Body of pancreas (tissue), 4 donors: ENCODE measurements at regions not wholly inside any gene's neighbourhood (a gene's known extent, or its start where the extent isn't known, plus 50 kb on each side); places are given as distances from the start of the nearest gene placed in this dataset.

Experiments used
- ATAC-seq: fragments of 150-250 bp; one replicate; pipeline ENCODE4 v1.9.1; 2016
- DNase-seq, 4 donors: peaks; one replicate each; pipeline ENCODE4 v3.0.0-alpha.2; 2019
- H3K27ac ChIP-seq, 4 donors: fragments of 200-600 bp; sonication (generic); 1 replicate in 3 of 4; 2 replicates in 1 of 4; pipeline versions ENCODE4 v1.5.1 to v1.6.1; 2016 to 2019; ENCODE audit warnings: mild to moderate bottlenecking in 1 of 4, mixed read lengths in 1 of 4, moderate library complexity in 1 of 4
- H3K27me3 ChIP-seq, 2 donors: fragments of 200-600 bp; sonication (generic); one replicate each; pipeline ENCODE4 v1.6.0; 2016; ENCODE audit warnings: mild to moderate bottlenecking in 1 of 2
- H3K36me3 ChIP-seq, 2 donors: fragments of 200-600 bp; sonication (generic); replicated peaks in 1 of 2; 2 replicates each; pipeline ENCODE4 v1.5.1; 2016; ENCODE audit warnings: low read depth in 2 of 2; ENCODE audit not compliant: insufficient read depth in 1 of 2
- H3K4me1 ChIP-seq: fragments of 200-600 bp; sonication (generic); one replicate; pipeline ENCODE4 v1.6.0; 2016
- H3K4me3 ChIP-seq, 2 donors: fragments of 200-600 bp; sonication (generic); 1 replicate in 1 of 2; 2 replicates in 1 of 2; pipeline ENCODE4 v1.5.1; 2016 to 2019
- H3K9me3 ChIP-seq, 3 donors: fragments of 200-600 bp; sonication (generic); 1 replicate in 2 of 3; 2 replicates in 1 of 3; pipeline ENCODE4 v1.5.1; 2016
- POLR2A ChIP-seq, 3 donors: fragments of 450-650 bp; IDR thresholded peaks; one replicate each; pipeline ENCODE4 v1.6.1; 2016; ENCODE audit warnings: antibody characterized with exemption in 3 of 3, mild to moderate bottlenecking in 2 of 3
- WGBS, 2 donors: methylation state at CpG; one replicate each; pipeline ENCODE4 v1.1.5; 2017; 5-methylcytosine and 5-hydroxymethylcytosine counted together
- intact Hi-C: fragments of 100-400 bp; cut with DNase I; formaldehyde crosslinking; loops from one replicate; pipeline ENCODE4 v1.15.1; 2023
- TF ChIP-seq, protein P1 (sequence below), 7 experiments: fragments of 450-650 bp in 4 of 7; fragments of 200-600 bp in 3 of 7; sonication (generic) in 3 of 7; IDR thresholded peaks; one replicate each; pipeline ENCODE4 v1.5.1; 2016 to 2019; ENCODE audit warnings: antibody characterized with exemption in 7 of 7

DNA sequence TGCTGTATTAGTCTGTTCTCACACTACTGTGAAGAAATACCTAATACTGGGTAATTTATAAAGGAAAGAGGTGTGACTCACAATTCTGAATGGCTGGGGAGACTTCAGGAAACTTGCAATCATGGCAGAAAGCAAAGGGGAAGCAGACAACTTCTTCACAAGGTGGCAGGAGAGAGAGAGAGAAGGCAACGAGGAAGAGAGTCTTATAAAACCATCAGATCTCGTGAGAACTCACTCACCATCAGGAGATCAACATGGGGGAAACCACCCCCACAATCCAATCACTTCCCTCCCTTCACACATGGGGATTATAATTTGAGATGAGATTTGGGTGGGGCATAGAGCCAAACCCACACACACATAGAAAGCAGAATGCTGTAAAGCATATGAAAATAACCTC lies 896.2 kb downstream of the CDH11 start:
- ATAC-seq (no peak), DNase-seq (no peak)
- no peaks in the 10 kb centered on the region for H3K36me3 ChIP-seq
- TF ChIP-seq POLR2A (IDR thresholded peaks at IDR 0.05), result no peak
- TF ChIP-seq, protein P1, sequence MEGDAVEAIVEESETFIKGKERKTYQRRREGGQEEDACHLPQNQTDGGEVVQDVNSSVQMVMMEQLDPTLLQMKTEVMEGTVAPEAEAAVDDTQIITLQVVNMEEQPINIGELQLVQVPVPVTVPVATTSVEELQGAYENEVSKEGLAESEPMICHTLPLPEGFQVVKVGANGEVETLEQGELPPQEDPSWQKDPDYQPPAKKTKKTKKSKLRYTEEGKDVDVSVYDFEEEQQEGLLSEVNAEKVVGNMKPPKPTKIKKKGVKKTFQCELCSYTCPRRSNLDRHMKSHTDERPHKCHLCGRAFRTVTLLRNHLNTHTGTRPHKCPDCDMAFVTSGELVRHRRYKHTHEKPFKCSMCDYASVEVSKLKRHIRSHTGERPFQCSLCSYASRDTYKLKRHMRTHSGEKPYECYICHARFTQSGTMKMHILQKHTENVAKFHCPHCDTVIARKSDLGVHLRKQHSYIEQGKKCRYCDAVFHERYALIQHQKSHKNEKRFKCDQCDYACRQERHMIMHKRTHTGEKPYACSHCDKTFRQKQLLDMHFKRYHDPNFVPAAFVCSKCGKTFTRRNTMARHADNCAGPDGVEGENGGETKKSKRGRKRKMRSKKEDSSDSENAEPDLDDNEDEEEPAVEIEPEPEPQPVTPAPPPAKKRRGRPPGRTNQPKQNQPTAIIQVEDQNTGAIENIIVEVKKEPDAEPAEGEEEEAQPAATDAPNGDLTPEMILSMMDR (IDR thresholded peaks at IDR 0.05), result no peak
- H3K27ac ChIP-seq, result no peak overlapping the region
- H3K27me3 ChIP-seq, result no peaks in the 10 kb centered on the region
- H3K9me3 ChIP-seq, result no peaks in the 10 kb centered on the region
- intact Hi-C loops, result no loop called here
- no peak overlapping the region for H3K4me3 ChIP-seq
- WGBS, 2 donors, result 32 to 42% methylated on average over 2 of the region's 2 CpGs
- H3K4me1 ChIP-seq, result no peaks in the 10 kb centered on the region

DNA sequence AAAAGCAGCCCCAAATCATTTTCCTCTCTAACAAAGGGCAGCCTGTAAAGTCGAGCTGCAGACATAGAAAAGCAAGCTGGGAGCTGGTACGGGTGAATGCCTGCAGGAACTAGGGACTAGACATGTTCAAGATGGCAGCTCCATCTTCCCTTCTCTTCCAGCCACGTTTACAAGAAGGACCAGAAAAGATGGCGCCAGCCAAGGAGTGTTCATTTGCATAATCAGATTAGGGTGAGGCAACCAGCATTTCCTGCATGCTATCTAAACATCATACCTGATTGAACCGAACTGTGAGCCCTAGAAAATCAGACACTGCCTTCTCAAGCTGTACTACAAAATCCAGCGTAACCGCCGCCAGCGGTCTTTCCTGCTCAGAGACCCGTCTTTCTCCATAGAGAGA lies 896.8 kb downstream of the CDH11 start:
- Histone ChIP-seq H3K4me3 (no peak overlapping the region), H3K27ac (no peak overlapping the region), H3K9me3 (no peaks in the 10 kb centered on the region), H3K27me3 (no peaks in the 10 kb centered on the region), H3K36me3 (no peaks in the 10 kb centered on the region), H3K4me1 (no peaks in the 10 kb centered on the region)
- ATAC-seq, result no peak
- intact Hi-C loops, result no loop called here
- WGBS, 2 donors, result 50 to 64% methylated on average over 10 of the region's 10 CpGs
- DNase-seq, result no peak
- no peak for TF ChIP-seq POLR2A (IDR thresholded peaks at IDR 0.05)
- TF ChIP-seq, protein P1 (IDR thresholded peaks at IDR 0.05), result no peak

DNA sequence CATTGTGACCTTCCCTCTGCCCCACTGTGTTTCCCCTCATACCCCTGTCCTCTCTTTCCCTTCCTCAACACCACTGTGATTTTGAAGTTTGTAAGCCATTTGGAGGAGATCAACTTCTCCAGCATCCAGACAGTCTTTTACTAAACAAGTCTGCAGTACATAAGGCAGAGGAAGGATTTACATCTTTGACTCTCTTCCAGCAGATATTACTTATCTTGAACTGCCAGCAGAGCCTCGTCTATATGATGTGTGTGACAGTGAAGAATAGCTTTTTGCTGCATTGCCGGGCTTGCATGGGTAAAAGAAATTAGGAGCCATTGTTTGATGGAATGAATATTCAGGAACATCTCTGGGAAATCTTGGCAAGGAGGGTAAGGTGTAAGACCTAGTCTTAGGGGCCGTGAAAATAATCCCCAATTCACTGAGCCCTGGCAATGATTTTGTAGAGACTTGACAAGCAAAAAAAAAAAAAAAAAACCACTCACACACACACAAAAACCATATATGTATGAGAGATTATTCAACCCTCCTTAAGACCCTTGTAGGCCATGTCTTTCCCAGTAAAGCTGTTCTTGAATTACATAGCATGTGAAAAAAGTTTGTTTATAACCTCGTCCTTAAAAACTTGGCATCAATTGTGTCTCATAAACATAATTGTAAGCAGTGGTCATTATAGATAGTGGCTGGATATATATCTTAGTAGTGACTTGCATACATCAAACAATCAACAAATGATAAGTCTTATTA lies 903.9 kb downstream of the CDH11 start:
- H3K27me3 ChIP-seq, result no peaks in the 10 kb centered on the region
- H3K9me3 ChIP-seq, result no peaks in the 10 kb centered on the region
- DNase-seq (no peak), ATAC-seq (no peak)
- no peaks in the 10 kb centered on the region for H3K4me1 ChIP-seq
- WGBS, 2 donors, result 32 to 41% methylated on average over 4 of the region's 4 CpGs
- no peak overlapping the region for H3K27ac ChIP-seq
- intact Hi-C loops, result no loop called here
- no peak for TF ChIP-seq POLR2A (IDR thresholded peaks at IDR 0.05)
- TF ChIP-seq, protein P1 (IDR thresholded peaks at IDR 0.05), result no peak
- H3K4me3 ChIP-seq, result no peak overlapping the region
- no peaks in the 10 kb centered on the region for H3K36me3 ChIP-seq

DNA sequence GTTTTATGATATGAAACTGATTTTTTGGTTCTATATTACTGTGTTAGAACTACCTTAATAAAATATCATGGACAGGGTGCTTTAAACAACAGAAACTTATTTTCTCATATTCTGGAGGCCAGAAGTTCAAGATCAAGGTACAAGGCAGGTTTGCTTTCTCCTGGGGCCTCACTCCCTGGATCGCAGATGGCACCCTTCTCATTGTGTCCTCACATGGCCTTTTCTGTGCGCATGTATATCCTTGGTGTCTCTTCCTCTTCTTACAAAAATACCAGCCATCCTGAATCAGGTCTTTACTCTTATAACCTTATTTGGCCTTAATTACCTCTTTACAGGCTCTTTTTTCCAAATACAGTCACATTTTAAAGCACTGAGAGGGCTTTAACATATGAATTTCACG lies 906.1 kb downstream of the CDH11 start:
- TF ChIP-seq POLR2A (IDR thresholded peaks at IDR 0.05), result no peak
- TF ChIP-seq, protein P1 (IDR thresholded peaks at IDR 0.05), result no peak
- no peak overlapping the region for H3K27ac ChIP-seq
- H3K36me3 ChIP-seq, result no peaks in the 10 kb centered on the region
- no peaks in the 10 kb centered on the region for H3K27me3 ChIP-seq
- WGBS, 2 donors, result 79 to 84% methylated on average over 3 of the region's 3 CpGs
- H3K4me3 ChIP-seq, result no peak overlapping the region
- DNase-seq (no peak), ATAC-seq (no peak)
- intact Hi-C loops, result no loop called here
- no peaks in the 10 kb centered on the region for H3K9me3 ChIP-seq
- H3K4me1 ChIP-seq, result no peaks in the 10 kb centered on the region

DNA sequence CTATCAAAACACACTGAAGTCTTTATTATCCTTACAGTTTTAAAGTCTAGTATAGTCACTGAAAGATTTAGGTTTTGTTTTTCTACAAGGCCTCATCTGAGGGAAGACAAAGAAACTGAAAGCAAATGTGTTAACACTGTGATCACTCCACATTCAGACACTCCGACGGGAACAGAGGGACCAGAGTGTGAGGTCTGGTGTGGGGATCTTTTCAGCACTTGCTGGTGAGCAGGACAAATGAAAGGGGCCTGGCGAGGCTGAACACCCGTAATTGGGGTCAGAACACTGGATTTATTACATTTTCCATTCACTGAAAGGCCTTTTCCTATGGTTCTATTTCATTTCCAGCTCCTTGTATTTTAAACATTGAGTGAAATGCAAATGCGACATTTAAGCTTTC lies 910.5 kb downstream of the CDH11 start:
- TF ChIP-seq POLR2A (IDR thresholded peaks at IDR 0.05), result no peak
- TF ChIP-seq, protein P1 (IDR thresholded peaks at IDR 0.05), result no peak
- H3K4me1 ChIP-seq, result no peaks in the 10 kb centered on the region
- WGBS, 2 donors, result 70 to 77% methylated on average over 5 of the region's 5 CpGs
- intact Hi-C loops, result no loop called here
- no peaks in the 10 kb centered on the region for H3K9me3 ChIP-seq
- DNase-seq (no peak), ATAC-seq (no peak)
- H3K4me3 ChIP-seq, result no peak overlapping the region
- H3K27me3 ChIP-seq, result no peaks in the 10 kb centered on the region
- no peaks in the 10 kb centered on the region for H3K36me3 ChIP-seq
- no peak overlapping the region for H3K27ac ChIP-seq
